Stimulated activated CD4-positive, alpha-beta T cell treated with anti-CD3 and anti-CD28 coated beads, Interleukin-2, amount 100 ng/mL, for 4 hours (primary cell): ENCODE measurements at regions not wholly inside any gene's neighbourhood (a gene's known extent, or its start where the extent isn't known, plus 50 kb on each side); places are given as distances from the start of the nearest gene placed in this dataset.

ENCODE experiments used
- DNase-seq: peaks from one replicate; pipeline ENCODE4 v3.0.0-alpha.2; 2020; ENCODE audit warnings: low read depth

- no peak for DNase-seq
Measured at GRCh38 chr6:43982084-43982625, 145.1 kb downstream of the MRPL14 start.

GRCh38 chr6:43981363-43981990 lies 145.8 kb downstream of the MRPL14 start:
- no peak for DNase-seq

GRCh38 chr6:43980004-43980795 lies 147.1 kb downstream of the MRPL14 start:
- no peak for DNase-seq

GRCh38 chr6:43979525-43979924 lies 147.7 kb downstream of the MRPL14 start:
- DNase-seq = no peak

GRCh38 chr6:43978473-43979346 lies 148.5 kb downstream of the MRPL14 start:
- no peak for DNase-seq

GRCh38 chr6:43977404-43978111 lies 149.7 kb downstream of the MRPL14 start:
- DNase-seq = no peak

GRCh38 chr6:43976706-43977403 lies 150.4 kb downstream of the MRPL14 start:
- DNase-seq = no peak

- no peak for DNase-seq
Measured at GRCh38 chr6:43974643-43975230, 152.5 kb downstream of the MRPL14 start.

GRCh38 chr6:43973357-43973756 lies 153.9 kb downstream of the MRPL14 start:
- no peak for DNase-seq

GRCh38 chr6:43972913-43973300 lies 154.3 kb downstream of the MRPL14 start:
- DNase-seq = no peak

- no peak for DNase-seq
Measured at GRCh38 chr6:43972179-43972912, 154.9 kb downstream of the MRPL14 start.

- DNase-seq = no peak
Measured at GRCh38 chr6:43971776-43972126, 155.5 kb downstream of the MRPL14 start.

GRCh38 chr6:43970913-43971775 lies 156.1 kb downstream of the MRPL14 start:
- no peak for DNase-seq

- no peak for DNase-seq
Measured at GRCh38 chr6:43970068-43970912, 157.0 kb downstream of the MRPL14 start.

- no peak for DNase-seq
Measured at GRCh38 chr6:43969158-43969981, 157.9 kb downstream of the MRPL14 start.

GRCh38 chr6:43968110-43968965 lies 158.9 kb downstream of the MRPL14 start:
- no peak for DNase-seq
